HG03442 (cell line): ENCODE measurements at regions not wholly inside any gene's neighbourhood (a gene's known extent, or its start where the extent isn't known, plus 50 kb on each side); places are given as distances from the start of the nearest gene placed in this dataset.

Experiments used
- ATAC-seq: cut with Tn5 transposase; IDR thresholded peaks from one replicate; pipeline ENCODE4 v1.9.1; 2021; ENCODE audit warnings: mild to moderate bottlenecking, moderate library complexity; ENCODE audit not compliant: unreplicated experiment

- ATAC-seq = no peak
Measured at GRCh38 chr2:66789741-66790140, 354.8 kb downstream of the MEIS1 start.

DNA sequence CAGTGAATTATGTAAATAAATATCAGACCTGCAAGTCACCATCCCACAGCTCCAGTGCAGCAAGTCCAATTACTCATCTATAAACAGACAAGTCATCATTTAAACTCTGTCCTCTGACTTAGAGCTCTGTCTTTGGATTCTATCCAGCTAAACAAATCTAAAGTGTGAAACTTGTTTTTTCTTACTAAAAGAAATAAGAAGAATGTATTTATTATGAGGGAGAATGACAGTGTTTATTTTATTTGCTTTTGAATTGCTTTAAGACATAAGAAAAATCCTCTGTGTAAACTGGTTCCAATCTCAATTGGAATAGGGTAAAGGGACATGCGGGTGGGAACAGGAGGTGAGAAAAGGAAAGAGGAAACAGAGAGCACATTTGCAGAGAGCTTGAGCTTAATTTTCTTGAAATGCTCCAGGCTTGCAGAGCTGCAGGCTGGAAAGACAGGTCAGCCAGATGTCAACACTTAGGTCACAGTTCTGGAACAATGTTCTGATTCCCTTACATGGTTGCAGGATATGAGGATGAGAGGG lies 355.8 kb downstream of the MEIS1 start:
- no peak for ATAC-seq

DNA sequence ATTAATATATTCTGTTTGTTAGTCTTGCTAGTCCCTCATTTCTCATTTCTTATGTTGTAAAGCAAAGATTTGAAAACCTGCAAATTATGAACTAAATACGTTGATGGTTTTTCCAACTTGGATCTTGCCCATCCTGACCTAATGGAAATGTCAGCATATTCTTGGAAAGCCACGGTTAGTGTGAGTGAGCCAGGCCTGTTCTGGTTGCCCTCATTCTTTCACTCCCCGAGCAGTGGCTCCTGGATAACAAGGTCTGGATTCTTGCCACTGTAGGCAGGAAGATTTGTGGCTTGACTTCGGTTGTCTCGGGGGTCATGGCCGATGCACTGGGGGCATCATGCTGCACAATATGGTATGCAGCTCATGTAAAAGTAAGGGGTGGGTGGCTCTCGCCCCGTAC lies 359.1 kb downstream of the MEIS1 start:
- no peak for ATAC-seq

DNA sequence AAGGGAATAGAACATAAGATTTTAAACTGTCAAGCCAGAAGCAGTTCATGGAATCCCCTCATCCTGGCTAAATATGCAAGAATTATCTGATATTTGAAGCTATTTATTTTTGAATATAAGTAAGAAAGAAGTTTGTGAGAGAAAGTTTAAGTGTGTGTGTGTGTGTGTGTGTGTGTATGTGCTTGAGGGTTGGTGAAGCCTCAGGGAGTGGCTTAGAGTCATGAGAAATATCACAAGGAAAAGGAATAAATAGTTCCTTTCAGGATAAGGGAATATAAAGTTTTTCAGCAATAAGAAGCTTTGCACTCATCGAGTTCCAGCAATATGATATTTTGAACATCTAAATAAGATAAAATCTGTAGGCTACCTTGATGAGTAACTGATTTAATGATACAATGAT lies 359.6 kb downstream of the MEIS1 start:
- ATAC-seq = no peak

DNA sequence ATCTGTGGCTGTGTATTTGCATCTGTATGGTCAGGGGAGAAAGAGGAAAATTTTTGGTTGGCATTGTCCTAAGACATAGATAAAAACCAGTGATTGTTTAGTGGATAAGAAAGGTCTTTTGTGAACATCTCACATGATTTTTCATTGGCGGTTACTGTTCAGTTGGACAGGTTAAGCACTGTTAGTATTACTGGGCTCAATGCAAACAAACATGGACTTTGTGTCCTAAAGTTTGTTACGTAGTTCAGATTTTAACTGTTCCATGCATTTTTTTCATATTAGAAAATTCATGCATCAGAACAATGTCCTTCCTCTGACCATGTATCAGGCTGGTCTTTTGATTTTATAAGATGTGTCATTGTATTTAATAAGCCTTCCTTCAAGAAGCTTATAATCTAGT lies 368.0 kb downstream of the MEIS1 start:
- no peak for ATAC-seq

DNA sequence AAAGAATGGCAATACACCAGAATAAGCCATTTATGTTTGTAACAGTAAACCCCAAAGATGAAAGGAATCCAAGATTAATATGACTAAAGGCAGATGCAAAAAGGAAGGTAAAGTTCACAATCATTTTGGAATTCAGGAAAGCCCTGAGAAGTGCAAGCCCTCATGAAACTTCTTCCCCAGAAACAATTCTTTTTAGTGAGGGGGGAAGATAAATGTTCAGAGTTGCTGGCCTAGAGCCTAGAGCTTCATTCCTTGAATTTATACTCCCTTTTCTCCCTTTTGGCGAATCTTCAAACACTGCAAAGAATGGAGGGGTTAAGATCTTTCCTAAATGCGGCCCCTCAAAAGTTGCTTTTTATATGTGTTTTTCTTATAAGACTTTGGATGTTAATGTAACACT lies 368.8 kb downstream of the MEIS1 start:
- ATAC-seq = no peak

DNA sequence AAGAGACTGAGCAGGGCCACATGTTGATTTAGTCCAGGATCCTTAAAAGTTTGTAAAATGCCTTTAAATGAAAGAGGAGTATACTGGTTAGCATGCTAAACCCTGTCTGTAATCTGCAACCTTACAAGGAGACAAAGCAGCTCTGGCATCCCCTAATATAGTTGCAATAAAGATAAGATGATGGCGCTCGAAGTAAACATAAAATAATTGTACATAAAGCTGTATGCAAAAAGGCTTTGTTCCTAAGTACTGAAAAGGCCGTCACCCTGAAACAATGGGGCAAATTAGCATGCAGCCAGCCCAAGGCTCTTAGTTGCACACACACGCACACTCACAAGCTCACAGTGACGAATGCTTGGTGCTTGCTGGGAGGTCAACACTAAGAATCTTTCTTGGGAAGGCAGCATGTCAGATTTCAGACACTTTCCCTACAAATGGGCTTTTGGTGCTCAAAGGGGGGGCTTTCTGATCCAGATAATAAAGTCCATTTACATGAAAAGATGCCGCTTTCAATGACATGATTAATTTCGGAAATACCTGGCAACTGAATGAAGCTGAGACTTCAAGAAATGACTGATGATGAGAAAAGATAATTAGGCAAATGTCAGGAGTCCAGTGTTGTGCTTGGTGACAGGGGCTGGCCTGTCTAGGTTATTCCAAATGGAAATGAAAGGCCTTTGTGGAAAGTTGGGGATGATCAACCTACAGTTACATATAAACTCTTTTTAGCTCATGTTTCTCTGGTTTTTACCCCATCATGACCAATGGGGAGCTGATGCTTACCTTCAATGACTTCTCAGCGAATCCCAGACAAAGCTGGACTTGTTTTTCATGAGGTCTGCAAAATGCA lies 370.3 kb downstream of the MEIS1 start:
- no peak for ATAC-seq

GRCh38 chr2:66805968-66806367 lies 371.0 kb downstream of the MEIS1 start:
- ATAC-seq = no peak

GRCh38 chr2:66813525-66813924 lies 378.6 kb downstream of the MEIS1 start:
- no peak for ATAC-seq

GRCh38 chr2:66813976-66814375 lies 379.1 kb downstream of the MEIS1 start:
- ATAC-seq = no peak

GRCh38 chr2:66814916-66815315 lies 380.0 kb downstream of the MEIS1 start:
- ATAC-seq = no peak

DNA sequence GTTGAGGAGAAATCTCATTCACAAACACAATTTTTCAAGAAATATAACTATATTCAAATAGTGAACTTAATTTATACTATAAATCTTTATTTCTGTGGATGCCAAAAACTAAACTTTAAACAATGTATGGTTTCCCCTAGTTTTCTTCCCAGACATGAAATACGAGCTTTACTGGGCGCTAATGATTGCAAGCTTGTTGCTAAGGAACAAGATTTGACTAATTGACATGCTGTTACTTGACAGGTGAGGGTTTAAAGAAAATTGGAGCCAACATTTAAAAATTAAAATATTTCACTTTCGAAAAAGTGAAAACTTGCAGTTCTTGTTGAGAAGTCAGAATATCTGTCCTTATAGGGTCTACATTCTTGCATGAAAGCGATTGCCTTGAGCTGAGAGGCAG lies 381.0 kb downstream of the MEIS1 start:
- ATAC-seq = no peak

GRCh38 chr2:66821168-66821567 lies 386.2 kb downstream of the MEIS1 start:
- no peak for ATAC-seq

GRCh38 chr2:66822186-66822585 lies 387.3 kb downstream of the MEIS1 start:
- no peak for ATAC-seq

DNA sequence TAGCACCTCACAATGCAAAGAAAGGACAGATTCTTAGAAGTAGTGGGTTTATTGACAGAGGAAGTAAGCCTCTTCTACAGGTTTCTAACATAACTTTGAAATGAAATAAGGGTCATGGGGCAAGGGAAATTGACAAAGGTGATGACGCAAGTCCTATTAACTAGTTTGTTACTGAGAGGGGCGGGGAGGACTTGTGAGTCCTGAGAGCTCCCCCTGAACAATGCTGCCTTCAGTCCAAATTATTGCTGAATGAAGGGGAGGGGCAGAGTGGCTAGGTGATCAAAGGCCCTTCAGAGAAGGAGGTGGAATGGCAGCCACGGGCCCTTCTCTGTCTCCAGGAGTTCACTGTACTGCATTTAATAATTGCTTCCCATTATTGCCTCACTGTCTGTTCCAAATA lies 390.0 kb downstream of the MEIS1 start:
- no peak for ATAC-seq

GRCh38 chr2:66827851-66828250 lies 392.9 kb downstream of the MEIS1 start:
- no peak for ATAC-seq

DNA sequence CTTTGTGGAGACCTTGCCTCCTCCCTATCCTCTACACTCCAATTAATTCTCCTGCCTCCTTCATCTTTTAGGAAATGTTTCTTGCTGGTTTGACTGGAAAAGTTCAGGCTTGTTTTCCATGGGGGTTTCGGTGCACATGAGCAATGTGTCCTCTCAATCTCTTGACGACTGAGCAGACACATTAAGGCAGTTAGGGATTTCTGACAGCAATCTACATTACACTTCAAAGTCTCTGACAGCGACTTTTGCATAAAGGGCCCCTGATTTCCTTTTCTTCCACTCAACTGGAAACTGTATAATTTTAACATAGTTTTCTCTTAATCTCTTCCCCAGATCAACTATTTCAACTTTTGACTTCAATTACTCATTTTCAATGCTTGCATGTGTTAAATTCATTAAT lies 394.0 kb downstream of the MEIS1 start:
- no peak for ATAC-seq

DNA sequence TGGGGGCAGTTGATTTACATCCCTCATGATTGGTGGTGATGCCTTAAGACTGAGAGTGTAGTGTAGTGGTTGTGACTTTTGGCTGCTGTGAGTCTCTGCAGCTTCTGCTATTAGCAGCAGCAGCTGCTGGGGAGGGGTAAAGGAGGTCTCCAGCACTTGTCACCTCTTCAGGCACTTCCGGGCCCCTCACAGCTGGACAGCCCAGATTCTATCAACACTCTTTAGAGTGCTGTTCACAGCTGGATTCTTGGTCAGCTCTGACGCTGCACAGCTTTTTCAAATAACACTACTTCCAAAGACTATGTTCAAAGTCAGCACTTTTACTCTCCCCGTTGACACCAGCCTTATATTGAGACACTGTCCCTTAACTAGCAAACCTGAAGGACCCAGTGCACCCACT lies 396.0 kb downstream of the MEIS1 start:
- no peak for ATAC-seq

GRCh38 chr2:66832646-66833435 lies 397.9 kb downstream of the MEIS1 start:
- no peak for ATAC-seq

- ATAC-seq = no peak
Measured at GRCh38 chr2:66834859-66835258, 399.9 kb downstream of the MEIS1 start.

GRCh38 chr2:66836851-66837250 lies 401.9 kb downstream of the MEIS1 start:
- ATAC-seq = no peak
